Cerebellar cortex (tissue), 1 donor: ENCODE measurements at regions not wholly inside any gene's neighbourhood (a gene's known extent, or its start where the extent isn't known, plus 50 kb on each side); places are given as distances from the start of the nearest gene placed in this dataset.

Experiments
- DNase-seq: peaks from one replicate; pipeline ENCODE4 v3.0.0-alpha.2; 2015; ENCODE audit warnings: low spot score

- DNase-seq: no peak
These were observed 127.3 kb upstream of the LINGO1 start for GRCh38 chr15:77759896-77760592.

GRCh38 chr15:77753939-77754338 is 121.2 kb upstream of the LINGO1 start:
- DNase-seq: no peak

- DNase-seq: peak; percentile 39
These were observed 120.7 kb upstream of the LINGO1 start for GRCh38 chr15:77753281-77753873.

- DNase-seq: no peak
These were observed 117.4 kb upstream of the LINGO1 start for GRCh38 chr15:77749998-77750540.

- no peak for DNase-seq
These were observed 116.7 kb upstream of the LINGO1 start for GRCh38 chr15:77749236-77749997.

GRCh38 chr15:77748078-77749064 is 115.7 kb upstream of the LINGO1 start:
- DNase-seq: no peak

GRCh38 chr15:77747175-77748077 is 114.7 kb upstream of the LINGO1 start:
- DNase-seq: no peak

GRCh38 chr15:77746254-77747174 is 113.8 kb upstream of the LINGO1 start:
- no peak for DNase-seq

GRCh38 chr15:77744398-77744797 is 111.7 kb upstream of the LINGO1 start:
- DNase-seq: no peak

- DNase-seq: no peak
These were observed 109.9 kb upstream of the LINGO1 start for GRCh38 chr15:77742570-77742969.

- no peak for DNase-seq
These were observed 109.4 kb upstream of the LINGO1 start for GRCh38 chr15:77742127-77742526.

- DNase-seq: no peak
These were observed 108.4 kb upstream of the LINGO1 start for GRCh38 chr15:77741106-77741505.

GRCh38 chr15:77739591-77740378 is 107.1 kb upstream of the LINGO1 start:
- no peak for DNase-seq

- peak; percentile 58 for DNase-seq
These were observed 106.0 kb upstream of the LINGO1 start for GRCh38 chr15:77738441-77739302.

- DNase-seq: no peak
These were observed 105.3 kb upstream of the LINGO1 start for GRCh38 chr15:77738038-77738370.

- DNase-seq: no peak
These were observed 104.7 kb upstream of the LINGO1 start for GRCh38 chr15:77737238-77738037.

GRCh38 chr15:77734306-77734705 is 101.6 kb upstream of the LINGO1 start:
- no peak for DNase-seq
